IPS DF 6.9 (cell line): ENCODE measurements at regions not wholly inside any gene's neighbourhood (a gene's known extent, or its start where the extent isn't known, plus 50 kb on each side); places are given as distances from the start of the nearest gene placed in this dataset.

Experiments used
- DNase-seq: peaks from one replicate; pipeline ENCODE4 v3.0.0-alpha.2; 2013; ENCODE audit warnings: low read depth, low spot score
- H3K27ac ChIP-seq: one replicate; pipeline ENCODE4 v1.5.1; 2013; ENCODE audit warnings: low read length, control low read depth
- H3K27me3 ChIP-seq: 2 replicates; pipeline ENCODE4 v1.6.1; 2013; ENCODE audit warnings: mild to moderate bottlenecking, low read length; ENCODE audit not compliant: control insufficient read depth, insufficient read depth
- H3K36me3 ChIP-seq: 2 replicates; pipeline ENCODE4 v1.6.1; 2013; ENCODE audit warnings: low read length; ENCODE audit not compliant: control insufficient read depth, insufficient read depth
- H3K4me1 ChIP-seq: 2 replicates; pipeline ENCODE4 v1.6.1; 2013; ENCODE audit warnings: low read length; ENCODE audit not compliant: control insufficient read depth, insufficient read depth
- H3K4me3 ChIP-seq: 2 replicates; pipeline ENCODE4 v1.5.1; 2013; ENCODE audit warnings: mild to moderate bottlenecking, low read length
- H3K9me3 ChIP-seq: 2 replicates; pipeline ENCODE4 v1.6.1; 2013; ENCODE audit warnings: low read length, inconsistent platforms; ENCODE audit not compliant: control insufficient read depth, insufficient read depth
- WGBS: extraction: QIAGEN DNeasy Blood & Tissue Kit; methylation state at CpG from one replicate; pipeline ENCODE4 v1.1.7; 2013; ENCODE audit warnings: mixed read lengths, missing lambda C conversion rate; ENCODE audit not compliant: insufficient read length, insufficient coverage; 5-methylcytosine and 5-hydroxymethylcytosine counted together

DNA sequence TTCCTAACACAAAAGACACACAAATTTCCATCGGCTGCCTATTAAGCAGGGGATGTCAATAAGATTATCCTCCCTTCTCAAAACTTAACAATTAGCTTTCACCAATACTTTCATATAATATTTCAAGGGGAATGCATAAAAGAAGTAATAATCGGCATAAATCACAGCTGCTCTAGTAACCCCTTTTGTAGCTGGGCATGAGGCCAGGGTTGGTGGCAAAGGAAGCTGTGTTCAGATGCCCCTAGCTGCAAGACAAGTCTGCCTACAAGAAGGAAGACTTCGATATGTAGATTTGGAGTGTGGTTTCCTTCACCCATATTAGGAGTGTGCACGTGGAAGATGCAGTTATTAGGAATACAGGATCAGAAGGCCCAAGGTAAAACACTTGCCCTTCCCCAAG lies 156.9 kb upstream of the SSTR4 start:
- no peaks in the 10 kb centered on the region for H3K4me1 ChIP-seq
- no peak for DNase-seq
- no peak overlapping the region for H3K4me3 ChIP-seq
- H3K27me3 ChIP-seq, result no peaks in the 10 kb centered on the region
- no CpG with 5 or more reads among the region's 4 CpGs for WGBS
- no peaks in the 10 kb centered on the region for H3K9me3 ChIP-seq
- no peak overlapping the region for H3K27ac ChIP-seq
- H3K36me3 ChIP-seq, result no peaks in the 10 kb centered on the region

DNA sequence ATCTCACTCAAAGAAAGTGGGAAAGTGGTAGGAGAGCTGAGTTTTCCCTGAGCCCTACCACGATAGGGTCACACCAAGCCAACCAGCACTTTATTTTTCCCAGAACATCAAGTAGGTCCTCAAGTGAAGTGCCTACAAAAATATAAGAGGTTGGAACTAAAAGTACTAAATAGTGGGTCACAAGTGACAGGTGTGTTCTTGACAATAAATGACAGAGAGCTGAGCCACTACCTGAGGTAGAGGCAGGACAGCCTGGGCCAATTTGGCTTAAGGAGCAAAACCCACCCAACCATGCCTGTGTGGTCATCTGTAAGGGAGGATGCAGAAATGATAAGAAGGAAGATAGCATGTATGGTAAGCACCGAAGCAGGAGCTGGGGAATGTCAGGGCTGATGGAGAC lies 154.8 kb upstream of the SSTR4 start:
- WGBS, result no CpG with 5 or more reads among the region's 2 CpGs
- Histone ChIP-seq H3K36me3 (no peaks in the 10 kb centered on the region), H3K4me3 (no peak overlapping the region), H3K9me3 (no peaks in the 10 kb centered on the region), H3K4me1 (no peaks in the 10 kb centered on the region), H3K27me3 (no peaks in the 10 kb centered on the region), H3K27ac (no peak overlapping the region)
- no peak for DNase-seq

DNA sequence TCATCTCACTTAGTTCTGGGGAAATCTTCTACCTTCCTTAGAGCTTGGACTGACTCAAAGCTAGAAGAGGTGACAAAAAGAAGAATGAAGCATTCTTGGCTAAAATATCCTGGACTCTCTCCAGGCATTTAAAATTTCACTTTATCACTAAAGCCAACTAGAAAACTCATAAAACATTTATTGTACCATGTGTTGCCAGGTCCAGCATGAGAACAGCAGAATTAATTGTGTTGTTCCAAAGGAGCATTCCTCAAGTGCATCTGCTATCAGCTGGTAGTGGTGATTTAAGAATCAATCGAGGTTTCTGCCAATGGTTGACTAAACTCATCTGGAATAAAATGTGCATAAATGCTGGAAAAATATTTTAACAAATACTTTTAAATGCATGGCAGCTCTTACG lies 147.3 kb upstream of the SSTR4 start:
- no peaks in the 10 kb centered on the region for H3K4me1 ChIP-seq

DNA sequence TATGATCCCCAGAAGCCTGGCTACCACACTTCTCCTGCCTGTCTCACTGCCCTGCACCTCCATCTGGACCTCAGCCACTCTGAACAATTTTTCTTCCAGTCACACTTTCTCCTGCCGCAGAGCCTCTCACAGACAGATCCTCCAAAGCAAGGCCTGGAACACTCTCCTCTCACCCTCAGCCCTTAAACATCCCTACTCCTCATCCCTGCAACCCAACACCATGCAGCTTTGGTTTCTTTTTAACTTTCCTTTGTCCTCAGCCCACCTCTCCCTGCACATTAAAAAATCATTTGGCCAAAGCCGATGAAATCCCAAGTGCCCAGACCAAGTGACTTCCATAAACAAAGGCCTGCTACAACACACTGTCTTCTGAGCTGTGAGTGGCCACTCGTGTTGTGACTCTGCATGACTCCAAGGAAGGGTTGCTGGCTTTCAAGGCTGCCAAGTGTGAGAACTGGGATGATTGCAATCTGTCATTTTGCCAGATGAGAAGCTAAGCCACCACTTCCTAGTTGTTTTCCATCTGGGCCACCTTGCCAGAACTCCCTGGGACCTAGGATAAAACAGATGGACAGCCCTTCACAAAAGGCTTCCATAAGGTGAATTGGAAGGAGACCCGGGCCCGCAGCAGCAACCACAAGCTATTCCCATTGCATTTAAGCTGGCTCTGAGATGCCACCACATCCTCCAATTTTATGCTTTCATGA lies 144.4 kb upstream of the SSTR4 start:
- no peaks in the 10 kb centered on the region for H3K27me3 ChIP-seq
- no CpG with 5 or more reads among the region's 5 CpGs for WGBS
- H3K9me3 ChIP-seq, result no peaks in the 10 kb centered on the region
- H3K27ac ChIP-seq, result no peak overlapping the region
- no peaks in the 10 kb centered on the region for H3K36me3 ChIP-seq
- no peaks in the 10 kb centered on the region for H3K4me1 ChIP-seq
- H3K4me3 ChIP-seq, result no peak overlapping the region
- no peak for DNase-seq

More for the DNA sequence above, 147.3 kb upstream of the SSTR4 start:
- Histone ChIP-seq H3K27me3 (no peaks in the 10 kb centered on the region), H3K36me3 (no peaks in the 10 kb centered on the region), H3K9me3 (no peaks in the 10 kb centered on the region), H3K27ac (no peak overlapping the region), H3K4me3 (no peak overlapping the region)
- no peak for DNase-seq
- WGBS, result no CpG with 5 or more reads among the region's 2 CpGs

DNA sequence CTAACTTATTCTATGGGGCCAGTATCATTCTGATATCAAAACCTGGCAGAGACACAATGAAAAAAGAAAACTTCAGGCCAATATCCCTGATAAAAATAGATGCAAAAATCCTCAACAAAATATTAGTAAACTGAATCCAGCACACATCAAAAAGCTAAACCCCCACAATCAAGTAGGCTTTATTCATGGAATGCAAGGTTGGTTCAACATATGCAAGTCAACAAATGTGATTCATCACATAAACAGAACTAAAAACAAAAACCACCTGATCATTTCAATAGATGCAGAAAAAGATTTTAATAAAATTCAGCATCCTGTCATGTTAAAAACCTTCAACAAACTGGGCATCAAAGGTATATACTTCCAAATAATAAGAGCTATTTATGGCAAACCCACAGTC lies 133.9 kb upstream of the SSTR4 start:
- DNase-seq, result no peak
- Histone ChIP-seq H3K9me3 (no peaks in the 10 kb centered on the region), H3K27me3 (no peaks in the 10 kb centered on the region), H3K27ac (no peak overlapping the region), H3K4me3 (no peak overlapping the region), H3K4me1 (no peaks in the 10 kb centered on the region), H3K36me3 (no peaks in the 10 kb centered on the region)

DNA sequence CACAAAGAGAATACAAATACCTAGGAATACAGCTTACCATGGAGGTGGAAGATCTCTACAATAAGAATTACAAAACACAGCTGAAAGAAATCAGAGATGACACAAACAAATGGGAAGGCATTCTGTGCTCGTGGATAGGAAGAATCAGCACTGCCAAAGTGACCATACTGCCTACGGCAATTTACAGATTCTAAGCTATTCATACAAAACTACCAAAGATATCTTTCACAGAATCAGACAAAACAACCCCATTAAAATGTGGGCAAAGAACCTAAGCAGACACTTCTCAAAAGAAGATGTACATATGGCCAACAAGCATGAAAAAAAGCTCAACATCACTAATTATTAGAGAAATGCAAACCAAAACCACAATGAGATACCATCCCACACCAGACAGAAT lies 133.2 kb upstream of the SSTR4 start:
- no CpG with 5 or more reads among the region's 2 CpGs for WGBS
- Histone ChIP-seq H3K27me3 (no peaks in the 10 kb centered on the region), H3K27ac (no peak overlapping the region), H3K36me3 (no peaks in the 10 kb centered on the region), H3K9me3 (no peaks in the 10 kb centered on the region), H3K4me1 (no peaks in the 10 kb centered on the region), H3K4me3 (no peak overlapping the region)
- DNase-seq, result no peak

DNA sequence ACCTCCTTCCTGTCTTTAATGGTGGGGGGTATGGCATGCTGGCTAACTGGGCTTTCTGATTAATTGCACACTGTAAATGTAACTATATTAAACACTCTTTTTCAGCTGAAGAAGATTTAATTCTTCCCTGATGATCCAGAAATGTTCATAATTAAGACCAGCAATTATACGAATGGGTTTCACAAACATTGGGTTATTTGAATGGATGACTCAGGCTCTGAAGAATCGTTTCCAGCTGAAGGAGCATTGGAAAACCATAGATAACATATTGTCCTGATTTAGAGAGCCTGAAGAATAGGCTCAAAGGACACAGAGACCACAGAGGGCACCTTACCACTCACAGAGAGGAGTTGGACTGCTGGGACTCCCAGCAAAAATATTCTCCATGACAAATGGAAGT lies 130.7 kb upstream of the SSTR4 start:
- no CpG with 5 or more reads among the region's 2 CpGs for WGBS
- Histone ChIP-seq H3K27me3 (no peaks in the 10 kb centered on the region), H3K27ac (no peak overlapping the region), H3K4me1 (no peaks in the 10 kb centered on the region), H3K4me3 (no peak overlapping the region), H3K9me3 (no peaks in the 10 kb centered on the region), H3K36me3 (no peaks in the 10 kb centered on the region)
- DNase-seq, result no peak

DNA sequence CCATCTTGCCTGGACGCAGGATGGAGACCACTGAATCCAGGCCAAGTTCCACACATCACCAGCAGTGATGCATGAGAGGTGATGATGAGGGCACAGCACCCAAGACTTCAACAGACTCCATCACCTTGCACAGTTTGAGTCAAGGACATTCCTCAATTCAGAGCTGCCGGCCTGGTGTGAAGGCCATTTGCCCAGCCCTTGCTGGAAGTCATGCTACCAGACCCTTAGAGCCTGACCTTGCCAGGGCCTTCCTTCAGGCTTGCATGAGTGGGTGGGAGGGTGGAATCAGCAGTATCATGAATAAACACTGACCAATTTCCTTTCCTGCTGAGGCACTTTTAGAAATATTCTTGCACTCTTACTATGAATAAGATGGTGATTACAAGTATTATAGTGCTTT lies 130.2 kb upstream of the SSTR4 start:
- WGBS, result no CpG with 5 or more reads among the region's 2 CpGs
- Histone ChIP-seq H3K36me3 (no peaks in the 10 kb centered on the region), H3K4me3 (no peak overlapping the region), H3K9me3 (no peaks in the 10 kb centered on the region), H3K27ac (no peak overlapping the region), H3K4me1 (no peaks in the 10 kb centered on the region), H3K27me3 (no peaks in the 10 kb centered on the region)
- no peak for DNase-seq

DNA sequence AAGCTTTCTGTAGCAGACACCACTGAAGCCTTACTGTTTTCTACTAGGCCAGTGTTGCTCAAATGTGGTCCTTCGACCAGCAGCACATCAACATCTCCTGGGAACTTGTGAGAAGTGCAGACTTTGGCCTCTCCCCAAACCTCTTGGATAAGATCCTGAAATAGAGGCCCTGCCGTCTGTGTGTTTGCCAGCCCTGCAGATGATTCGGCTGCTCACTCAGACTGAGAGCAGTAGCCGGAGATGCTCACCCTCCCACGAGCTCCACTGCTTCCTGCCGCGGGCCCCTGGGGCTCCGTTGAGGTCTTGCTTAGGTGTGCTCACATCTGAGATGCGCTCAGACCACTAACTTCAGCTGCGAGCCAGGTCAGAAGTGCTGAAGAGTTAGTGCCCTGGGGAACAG lies 129.5 kb upstream of the SSTR4 start:
- H3K4me1 ChIP-seq, result no peaks in the 10 kb centered on the region
- no peaks in the 10 kb centered on the region for H3K9me3 ChIP-seq
- H3K27ac ChIP-seq, result no peak overlapping the region
- WGBS, result no CpG with 5 or more reads among the region's 10 CpGs
- no peaks in the 10 kb centered on the region for H3K36me3 ChIP-seq
- no peak overlapping the region for H3K4me3 ChIP-seq
- no peaks in the 10 kb centered on the region for H3K27me3 ChIP-seq
- DNase-seq, result no peak

DNA sequence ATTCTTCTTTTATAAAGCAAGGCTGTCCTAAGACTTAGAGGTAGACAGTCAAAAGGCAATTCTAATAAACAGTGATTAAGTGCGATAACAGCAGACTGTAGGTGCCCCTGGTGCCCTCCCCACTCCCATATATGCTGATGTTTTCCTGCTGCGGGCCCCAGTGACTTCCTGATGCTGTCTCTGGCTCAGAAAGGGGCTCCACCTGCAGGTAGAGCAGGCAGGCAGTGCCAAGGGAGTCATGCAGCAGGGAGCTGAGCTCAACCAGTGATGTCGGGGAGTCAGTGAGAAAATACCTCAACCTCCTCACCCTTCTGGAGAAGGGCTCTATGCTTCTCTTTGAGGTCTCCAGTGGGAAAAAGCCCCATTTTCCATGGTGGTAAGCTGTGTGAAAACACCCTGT lies 126.7 kb upstream of the SSTR4 start:
- Histone ChIP-seq H3K9me3 (no peaks in the 10 kb centered on the region), H3K27ac (no peak overlapping the region), H3K36me3 (no peaks in the 10 kb centered on the region), H3K27me3 (no peaks in the 10 kb centered on the region), H3K4me1 (no peaks in the 10 kb centered on the region), H3K4me3 (no peak overlapping the region)
- no peak for DNase-seq
- no CpG with 5 or more reads among the region's 3 CpGs for whole genome bisulfite sequencing

DNA sequence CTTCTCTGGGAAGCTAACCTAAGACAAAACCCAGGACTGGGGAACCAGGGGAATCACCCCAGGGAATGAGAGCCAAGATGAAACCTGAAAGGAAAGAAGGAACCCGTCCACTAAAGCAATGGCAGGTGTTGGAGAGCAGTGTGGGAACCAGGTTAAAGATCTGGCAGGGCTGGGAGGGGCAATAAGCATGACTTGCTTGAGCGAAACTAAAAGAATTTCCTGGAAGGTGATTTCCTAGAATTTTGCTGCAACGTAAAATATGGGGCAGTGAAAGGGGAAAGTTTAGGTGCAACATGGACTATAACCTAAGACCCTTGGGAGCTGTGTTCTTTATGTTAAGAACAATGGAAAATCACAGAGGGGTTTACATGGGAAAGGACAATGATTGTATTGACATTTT lies 126.2 kb upstream of the SSTR4 start:
- H3K27ac ChIP-seq, result no peak overlapping the region
- H3K36me3 ChIP-seq, result no peaks in the 10 kb centered on the region
- H3K27me3 ChIP-seq, result no peaks in the 10 kb centered on the region
- DNase-seq, result no peak
- WGBS, result no CpG with 5 or more reads among the region's 3 CpGs
- H3K9me3 ChIP-seq, result no peaks in the 10 kb centered on the region
- H3K4me1 ChIP-seq, result no peaks in the 10 kb centered on the region
- H3K4me3 ChIP-seq, result no peak overlapping the region
